ENCODE measurements at regions not wholly inside any gene's neighbourhood (a gene's known extent, or its start where the extent isn't known, plus 50 kb on each side); places are given as distances from the start of the nearest gene placed in this dataset.

DNA sequence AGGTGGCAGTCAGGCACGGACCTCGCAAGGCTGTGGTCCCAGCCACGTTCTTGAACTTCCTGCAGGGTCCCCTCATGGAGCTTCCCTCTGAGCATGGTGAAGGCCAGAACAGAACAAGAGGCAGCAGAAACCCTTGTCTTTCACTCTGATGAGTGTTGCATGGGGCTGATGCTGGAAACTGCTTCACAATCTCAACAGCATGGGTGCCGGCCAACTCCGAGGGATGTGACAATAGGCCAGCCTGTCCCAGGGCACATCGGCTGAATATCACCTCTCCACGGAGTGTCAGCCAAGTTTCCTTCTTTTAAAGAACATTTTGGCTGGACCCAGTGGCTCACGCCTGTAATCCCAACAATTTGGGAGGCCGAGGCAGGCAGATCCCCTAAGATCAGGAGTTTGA is 173.9 kb downstream of the FOXO1 start:
- no peak for DNase-seq (ENCODE audit: low spot score)

DNA sequence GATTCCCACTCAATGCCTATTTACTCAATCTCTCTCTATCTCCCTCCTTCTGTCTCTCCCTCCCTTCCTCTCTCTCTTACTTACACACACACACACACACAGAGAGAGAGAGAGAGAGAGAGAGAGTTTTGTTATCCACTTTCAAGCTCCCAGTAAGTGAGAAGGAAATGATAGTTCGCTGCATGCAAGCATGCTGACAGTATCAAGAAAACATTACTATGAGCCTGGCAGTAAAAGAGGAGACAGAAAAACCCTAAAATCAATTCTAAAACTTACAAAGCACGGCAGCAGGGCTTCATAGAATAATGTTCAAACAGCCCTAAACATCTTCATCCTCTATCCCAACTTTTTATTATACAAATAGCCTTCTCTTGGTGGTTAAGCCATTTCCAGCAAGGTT is 171.9 kb downstream of the FOXO1 start:
- TF ChIP-seq, protein P1, sequence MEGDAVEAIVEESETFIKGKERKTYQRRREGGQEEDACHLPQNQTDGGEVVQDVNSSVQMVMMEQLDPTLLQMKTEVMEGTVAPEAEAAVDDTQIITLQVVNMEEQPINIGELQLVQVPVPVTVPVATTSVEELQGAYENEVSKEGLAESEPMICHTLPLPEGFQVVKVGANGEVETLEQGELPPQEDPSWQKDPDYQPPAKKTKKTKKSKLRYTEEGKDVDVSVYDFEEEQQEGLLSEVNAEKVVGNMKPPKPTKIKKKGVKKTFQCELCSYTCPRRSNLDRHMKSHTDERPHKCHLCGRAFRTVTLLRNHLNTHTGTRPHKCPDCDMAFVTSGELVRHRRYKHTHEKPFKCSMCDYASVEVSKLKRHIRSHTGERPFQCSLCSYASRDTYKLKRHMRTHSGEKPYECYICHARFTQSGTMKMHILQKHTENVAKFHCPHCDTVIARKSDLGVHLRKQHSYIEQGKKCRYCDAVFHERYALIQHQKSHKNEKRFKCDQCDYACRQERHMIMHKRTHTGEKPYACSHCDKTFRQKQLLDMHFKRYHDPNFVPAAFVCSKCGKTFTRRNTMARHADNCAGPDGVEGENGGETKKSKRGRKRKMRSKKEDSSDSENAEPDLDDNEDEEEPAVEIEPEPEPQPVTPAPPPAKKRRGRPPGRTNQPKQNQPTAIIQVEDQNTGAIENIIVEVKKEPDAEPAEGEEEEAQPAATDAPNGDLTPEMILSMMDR (IDR thresholded peaks at IDR 0.05; ENCODE audit: extremely low read depth, missing control alignments) = no peak
- DNase-seq (ENCODE audit: low spot score) = no peak

More for the DNA sequence above, 173.9 kb downstream of the FOXO1 start:
- TF ChIP-seq, protein P1 (IDR thresholded peaks at IDR 0.05; ENCODE audit: extremely low read depth, missing control alignments) = no peak

DNA sequence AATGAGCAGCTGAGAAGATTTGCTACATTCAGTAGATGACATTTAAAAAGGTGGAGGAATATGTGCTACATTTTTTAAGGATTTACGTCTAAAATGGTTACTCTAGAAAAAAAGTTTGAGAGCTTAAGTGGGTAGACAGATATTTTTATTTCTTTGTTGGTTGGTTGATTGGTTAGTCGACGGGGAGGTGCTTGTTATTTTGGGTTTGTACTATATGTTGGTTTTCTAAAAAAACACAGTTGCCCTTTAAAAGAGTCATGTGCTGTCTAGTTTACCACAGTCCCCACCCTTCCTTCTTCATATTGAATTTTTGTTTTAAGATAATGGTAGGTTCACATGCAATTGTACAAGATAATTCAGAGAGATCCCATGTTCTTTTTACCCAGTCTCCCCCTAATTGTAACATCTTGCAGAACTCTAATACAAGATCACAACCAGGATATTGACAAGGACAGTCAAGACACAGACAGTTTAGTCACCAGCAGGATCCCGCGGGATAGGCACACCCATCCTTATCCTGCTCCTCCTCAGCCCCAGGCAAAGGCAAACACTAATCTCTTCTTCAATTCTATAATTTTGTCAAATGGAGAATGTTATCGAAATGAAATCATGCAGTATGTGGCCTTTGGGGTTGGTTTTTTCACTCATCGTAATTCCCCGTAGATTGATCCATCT is 171.4 kb downstream of the FOXO1 start:
- TF ChIP-seq, protein P1 (IDR thresholded peaks at IDR 0.05; ENCODE audit: extremely low read depth, missing control alignments) = no peak
- no peak for DNase-seq (ENCODE audit: low spot score)

DNA sequence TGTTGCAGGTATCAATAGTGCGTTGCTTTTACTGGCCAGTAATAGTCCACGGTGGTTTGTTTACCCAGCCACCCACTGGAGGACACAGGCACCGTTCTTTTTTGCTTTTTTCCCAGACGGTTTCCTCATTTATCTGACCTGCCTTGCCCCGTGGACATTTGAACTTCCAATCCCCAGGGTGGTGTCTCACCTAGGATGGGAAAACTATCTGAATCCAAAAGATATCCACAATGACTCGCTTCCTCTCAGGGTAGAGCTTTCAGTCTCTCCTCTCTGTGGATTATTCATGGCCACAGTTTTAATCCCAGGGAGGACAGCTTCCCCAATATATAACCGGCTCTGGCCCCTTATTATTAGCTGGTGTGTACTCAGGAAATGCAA is 170.8 kb downstream of the FOXO1 start:
- TF ChIP-seq, protein P1 (IDR thresholded peaks at IDR 0.05; ENCODE audit: extremely low read depth, missing control alignments) = no peak
- no peak for DNase-seq (ENCODE audit: low spot score)

DNA sequence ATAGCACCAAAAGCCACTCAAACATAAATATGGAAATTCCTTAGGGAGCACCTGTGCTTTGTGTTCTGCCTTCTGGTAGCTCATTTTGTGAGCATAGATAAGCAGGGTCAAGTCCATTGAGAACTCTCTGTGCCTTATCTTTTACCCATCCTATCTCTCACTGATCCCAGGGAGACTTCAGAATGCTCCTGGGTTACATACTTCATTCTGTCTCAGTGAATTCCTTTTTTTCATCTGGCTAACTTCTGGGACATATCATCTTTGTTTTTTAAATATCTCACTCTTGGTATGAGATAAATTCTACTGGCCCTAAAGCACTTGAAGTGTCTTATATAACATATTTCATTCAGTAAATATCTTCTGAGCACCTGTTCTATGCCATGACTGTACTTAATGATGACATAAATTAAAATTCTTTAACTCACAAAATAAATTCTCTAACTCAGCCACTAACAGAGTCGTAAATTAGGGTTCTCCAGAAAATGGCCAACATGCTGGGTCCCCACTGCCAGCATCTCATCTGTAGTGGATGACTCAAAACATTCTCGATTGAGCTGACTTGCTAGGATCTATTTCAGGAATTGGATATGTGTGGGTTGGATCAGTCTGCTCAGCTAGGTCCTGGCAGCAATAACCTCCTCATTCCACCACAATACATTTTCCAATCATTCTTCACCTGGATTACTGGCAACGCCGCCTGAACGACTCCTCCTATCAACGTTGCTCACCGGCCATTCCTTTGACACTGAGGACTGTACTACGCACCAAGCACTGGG is 170.2 kb downstream of the FOXO1 start:
- no peak for DNase-seq (ENCODE audit: low spot score)
- TF ChIP-seq, protein P1 (IDR thresholded peaks at IDR 0.05; ENCODE audit: extremely low read depth, missing control alignments) = no peak

DNA sequence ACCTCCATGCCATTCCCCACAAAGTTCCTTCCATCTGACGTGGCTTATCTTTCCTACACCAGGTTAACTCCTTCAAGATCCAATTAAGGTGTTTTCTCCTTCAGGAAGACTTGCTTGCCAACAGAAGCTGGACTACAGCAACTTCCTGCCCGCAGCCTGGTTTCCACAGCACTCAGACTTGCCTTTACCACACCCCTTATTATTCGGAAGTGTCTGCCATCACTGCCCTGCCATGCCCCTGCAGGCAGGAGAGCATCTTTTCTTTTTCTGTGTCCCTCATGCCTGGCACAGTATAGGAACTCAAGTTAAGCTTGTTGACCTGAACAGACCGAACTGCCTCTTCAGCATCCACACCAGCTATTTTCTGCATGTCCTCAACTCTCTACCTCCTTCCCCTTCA is 168.0 kb downstream of the FOXO1 start:
- TF ChIP-seq, protein P1 (IDR thresholded peaks at IDR 0.05; ENCODE audit: extremely low read depth, missing control alignments) = no peak
- no peak for DNase-seq (ENCODE audit: low spot score)

DNA sequence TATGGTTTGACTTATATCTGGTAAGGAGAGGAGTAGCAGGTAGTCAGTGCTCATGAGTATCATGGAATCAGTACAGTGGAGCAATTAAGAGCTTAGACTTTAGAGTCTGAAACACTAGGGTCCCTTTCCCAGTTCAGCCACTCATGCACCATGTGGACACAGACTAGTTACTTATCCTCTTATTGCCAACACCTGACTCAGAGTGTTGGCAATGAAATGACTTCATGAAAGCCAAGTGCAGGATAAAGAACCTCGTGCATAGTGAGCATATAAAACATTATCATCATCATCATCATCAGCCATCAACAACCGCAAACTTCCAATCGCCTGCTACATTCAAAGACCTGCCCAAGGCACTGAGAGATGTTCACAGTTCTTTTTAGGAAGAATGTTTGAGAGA is 164.2 kb downstream of the FOXO1 start:
- TF ChIP-seq, protein P1 (IDR thresholded peaks at IDR 0.05; ENCODE audit: extremely low read depth, missing control alignments) = no peak
- DNase-seq (ENCODE audit: low spot score) = no peak

All from GM20000 (cell line).